Embryonic facial prominence (tissue), 1 donor: ENCODE measurements at regions not wholly inside any gene's neighbourhood (a gene's known extent, or its start where the extent isn't known, plus 50 kb on each side); places are given as distances from the start of the nearest gene placed in this dataset.
"Not testable (repeated sequence)": the region's sequence is repeated elsewhere in the genome, so short reads cannot be mapped to it uniquely, and the experiment has no call there.

Experiments used
- DNase-seq: peaks from one replicate; pipeline ENCODE4 v3.0.0-alpha.2; 2016; ENCODE audit errors: extremely low spot score

- DNase-seq, result no peak
These were observed 2008.5 kb upstream of the TENM3 start for GRCh38 chr4:180234730-180235129.

- DNase-seq, result no peak
These were observed 2002.5 kb upstream of the TENM3 start for GRCh38 chr4:180240670-180241069.

GRCh38 chr4:180253419-180253818, 1989.8 kb upstream of the TENM3 start:
- DNase-seq, result no peak

- no peak for DNase-seq
These were observed 1981.9 kb upstream of the TENM3 start for GRCh38 chr4:180261346-180261745.

GRCh38 chr4:180280076-180280475, 1963.1 kb upstream of the TENM3 start:
- DNase-seq, result no peak

- DNase-seq, result no peak
These were observed 1962.4 kb upstream of the TENM3 start for GRCh38 chr4:180280726-180281297.

GRCh38 chr4:180281724-180282123, 1961.5 kb upstream of the TENM3 start:
- no peak for DNase-seq

GRCh38 chr4:180284267-180284666, 1958.9 kb upstream of the TENM3 start:
- no peak for DNase-seq

GRCh38 chr4:180285796-180286195, 1957.4 kb upstream of the TENM3 start:
- DNase-seq, result no peak

GRCh38 chr4:180292339-180292738, 1950.9 kb upstream of the TENM3 start:
- no peak for DNase-seq

- DNase-seq, result no peak
These were observed 1947.1 kb upstream of the TENM3 start for GRCh38 chr4:180296036-180296599.

GRCh38 chr4:180304321-180304720, 1938.9 kb upstream of the TENM3 start:
- DNase-seq, result no peak

- DNase-seq, result no peak
These were observed 1932.6 kb upstream of the TENM3 start for GRCh38 chr4:180310616-180311015.

GRCh38 chr4:180314972-180315371, 1928.2 kb upstream of the TENM3 start:
- no peak for DNase-seq

GRCh38 chr4:180330521-180330920, 1912.7 kb upstream of the TENM3 start:
- no peak for DNase-seq

- no peak for DNase-seq
These were observed 1910.0 kb upstream of the TENM3 start for GRCh38 chr4:180333162-180333561.

- DNase-seq, result no peak
These were observed 1907.6 kb upstream of the TENM3 start for GRCh38 chr4:180335566-180335965.

GRCh38 chr4:180336494-180337090, 1906.6 kb upstream of the TENM3 start:
- DNase-seq, result no peak

GRCh38 chr4:180341926-180342325, 1901.3 kb upstream of the TENM3 start:
- DNase-seq, result no peak

GRCh38 chr4:180350901-180351300, 1892.3 kb upstream of the TENM3 start:
- no peak for DNase-seq

GRCh38 chr4:180356766-180357165, 1886.4 kb upstream of the TENM3 start:
- DNase-seq, result no peak

- DNase-seq, result not testable (repeated sequence)
These were observed 1883.1 kb upstream of the TENM3 start for GRCh38 chr4:180360113-180360512.

GRCh38 chr4:180363815-180364214, 1879.4 kb upstream of the TENM3 start:
- DNase-seq, result no peak

GRCh38 chr4:180372691-180373090, 1870.5 kb upstream of the TENM3 start:
- no peak for DNase-seq
